PFSK-1 (cell line): ENCODE measurements at regions not wholly inside any gene's neighbourhood (a gene's known extent, or its start where the extent isn't known, plus 50 kb on each side); places are given as distances from the start of the nearest gene placed in this dataset.

Experiments used
- TF ChIP-seq, protein P1 (sequence below), 2 experiments: IDR thresholded peaks; 2 replicates each; pipeline versions ENCODE4 v1.6.1 to v1.8.0; 2011 to 2012; ENCODE audit warnings: low read depth in 2 of 2, low read length in 2 of 2, control low read depth in 1 of 2, inconsistent platforms in 1 of 2, mild to moderate bottlenecking in 1 of 2, moderate library complexity in 1 of 2; ENCODE audit not compliant: insufficient read depth in 1 of 2

DNA sequence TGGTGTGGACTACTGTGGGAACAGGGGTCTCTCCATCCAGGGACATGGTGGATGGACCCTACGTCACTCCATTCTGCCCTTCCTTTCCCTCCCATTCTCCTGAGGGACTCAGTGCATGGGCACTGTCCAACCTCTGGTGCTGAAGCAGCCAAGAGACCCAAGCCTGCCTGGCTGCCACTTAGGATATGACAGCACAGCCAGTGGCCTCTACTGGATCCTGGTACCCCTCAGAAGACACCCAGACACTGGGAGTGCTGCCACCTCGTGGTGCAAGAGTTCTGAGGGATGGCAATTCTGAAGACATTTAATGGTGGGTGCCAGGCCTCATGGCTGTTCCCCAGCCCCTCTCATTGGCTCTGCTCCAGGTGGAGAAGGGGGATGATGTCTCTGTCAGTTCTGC, 767.8 kb downstream of the SPATA31A6 start:
- TF ChIP-seq, protein P1, sequence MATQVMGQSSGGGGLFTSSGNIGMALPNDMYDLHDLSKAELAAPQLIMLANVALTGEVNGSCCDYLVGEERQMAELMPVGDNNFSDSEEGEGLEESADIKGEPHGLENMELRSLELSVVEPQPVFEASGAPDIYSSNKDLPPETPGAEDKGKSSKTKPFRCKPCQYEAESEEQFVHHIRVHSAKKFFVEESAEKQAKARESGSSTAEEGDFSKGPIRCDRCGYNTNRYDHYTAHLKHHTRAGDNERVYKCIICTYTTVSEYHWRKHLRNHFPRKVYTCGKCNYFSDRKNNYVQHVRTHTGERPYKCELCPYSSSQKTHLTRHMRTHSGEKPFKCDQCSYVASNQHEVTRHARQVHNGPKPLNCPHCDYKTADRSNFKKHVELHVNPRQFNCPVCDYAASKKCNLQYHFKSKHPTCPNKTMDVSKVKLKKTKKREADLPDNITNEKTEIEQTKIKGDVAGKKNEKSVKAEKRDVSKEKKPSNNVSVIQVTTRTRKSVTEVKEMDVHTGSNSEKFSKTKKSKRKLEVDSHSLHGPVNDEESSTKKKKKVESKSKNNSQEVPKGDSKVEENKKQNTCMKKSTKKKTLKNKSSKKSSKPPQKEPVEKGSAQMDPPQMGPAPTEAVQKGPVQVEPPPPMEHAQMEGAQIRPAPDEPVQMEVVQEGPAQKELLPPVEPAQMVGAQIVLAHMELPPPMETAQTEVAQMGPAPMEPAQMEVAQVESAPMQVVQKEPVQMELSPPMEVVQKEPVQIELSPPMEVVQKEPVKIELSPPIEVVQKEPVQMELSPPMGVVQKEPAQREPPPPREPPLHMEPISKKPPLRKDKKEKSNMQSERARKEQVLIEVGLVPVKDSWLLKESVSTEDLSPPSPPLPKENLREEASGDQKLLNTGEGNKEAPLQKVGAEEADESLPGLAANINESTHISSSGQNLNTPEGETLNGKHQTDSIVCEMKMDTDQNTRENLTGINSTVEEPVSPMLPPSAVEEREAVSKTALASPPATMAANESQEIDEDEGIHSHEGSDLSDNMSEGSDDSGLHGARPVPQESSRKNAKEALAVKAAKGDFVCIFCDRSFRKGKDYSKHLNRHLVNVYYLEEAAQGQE (IDR thresholded peaks at IDR 0.05; ENCODE audit: insufficient read depth in 1 of 2, low read depth in 2 of 2, low read length in 2 of 2) = peak in 1 of 2 experiments; percentile 77; a peak in 2 of 4 replicates
